GM19043 (cell line): ENCODE measurements at regions not wholly inside any gene's neighbourhood (a gene's known extent, or its start where the extent isn't known, plus 50 kb on each side); places are given as distances from the start of the nearest gene placed in this dataset.

Experiments used
- ATAC-seq: cut with Tn5 transposase; IDR thresholded peaks from one replicate; pipeline ENCODE4 v1.9.1; 2021; ENCODE audit warnings: low read depth; ENCODE audit not compliant: unreplicated experiment

DNA sequence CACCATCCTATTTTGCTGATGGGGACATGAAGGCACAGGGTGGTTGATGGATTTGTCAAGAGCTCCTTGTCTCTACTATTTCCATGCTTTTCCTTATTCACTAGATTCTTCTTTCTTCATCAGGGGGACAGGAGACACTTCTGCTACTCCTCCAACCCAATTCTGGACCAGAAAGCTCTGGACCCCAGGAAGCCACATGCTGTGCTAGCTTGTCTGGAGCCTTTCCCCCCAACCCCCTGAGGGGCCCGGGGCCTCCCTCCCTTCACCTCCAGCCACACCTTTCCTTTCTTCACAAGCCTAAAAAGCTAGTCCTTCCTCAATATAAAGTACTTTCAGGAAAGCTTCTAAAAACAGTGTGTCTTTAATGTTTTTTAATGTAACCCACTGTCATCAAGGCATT lies 75.1 kb upstream of the CAPRIN2 start:
- no peak for ATAC-seq

DNA sequence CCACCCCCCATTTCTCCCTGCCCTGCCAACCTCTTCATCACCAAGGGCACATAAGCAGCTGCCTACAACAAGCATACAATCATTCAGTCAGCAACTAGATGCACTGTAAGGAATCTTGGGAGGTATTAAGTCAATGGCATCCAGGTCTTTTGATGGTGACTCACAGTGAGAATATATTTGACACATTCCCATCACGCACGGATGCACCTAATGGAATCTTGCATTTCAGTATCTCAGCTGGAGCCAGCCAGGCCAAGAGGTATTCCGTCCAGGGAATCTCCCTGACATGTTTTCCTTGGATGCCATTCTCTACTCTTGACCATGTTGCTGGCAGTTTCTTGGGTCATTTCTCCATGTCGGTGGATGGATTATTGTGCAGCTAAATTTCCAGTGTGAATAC lies 73.9 kb upstream of the CAPRIN2 start:
- ATAC-seq: no peak

DNA sequence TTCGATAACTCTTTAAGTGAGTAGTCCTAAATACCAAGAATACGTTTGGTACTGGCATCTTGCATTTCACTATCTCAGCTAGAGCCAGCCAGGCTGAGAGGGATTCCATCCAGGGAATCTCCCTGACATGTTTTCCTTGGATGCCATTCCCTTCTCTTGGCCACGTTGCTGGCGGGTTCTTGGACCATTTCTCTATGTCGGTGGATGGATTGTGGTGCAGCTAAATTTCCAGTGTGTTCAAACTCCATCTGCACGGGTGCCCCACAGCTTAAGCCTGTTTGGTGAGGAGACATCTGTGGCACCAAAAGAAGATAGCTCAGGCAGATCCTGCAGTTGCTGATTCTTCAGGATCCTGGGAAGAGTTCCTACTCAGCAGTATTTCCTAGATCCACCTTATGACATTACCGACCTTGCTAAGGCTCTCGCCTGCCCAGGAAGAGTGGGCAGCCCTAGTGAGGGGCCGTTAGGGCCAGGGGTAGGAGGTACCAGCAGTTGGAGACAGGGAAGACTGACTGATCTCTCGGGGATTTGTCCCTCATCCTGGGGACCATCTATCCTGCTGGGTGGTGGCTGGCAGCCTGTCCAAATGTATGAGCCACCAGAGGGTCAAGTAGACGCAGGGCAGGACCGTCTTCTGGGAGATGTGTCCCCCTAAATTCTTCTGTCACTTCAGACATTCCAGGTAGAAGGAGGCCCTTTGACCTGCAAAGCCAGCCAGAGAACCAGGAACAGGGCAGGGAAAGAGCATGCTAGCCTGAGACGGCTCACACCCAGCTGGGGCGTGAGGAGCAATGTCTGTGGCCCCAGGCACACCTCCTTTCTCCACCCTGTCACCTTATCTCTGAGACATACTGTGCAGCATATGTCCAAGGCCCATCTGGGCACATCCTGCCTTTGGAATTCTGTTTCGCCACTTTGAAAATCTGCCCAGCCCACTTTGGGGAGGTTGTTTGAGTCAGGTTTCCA lies 72.6 kb upstream of the CAPRIN2 start:
- ATAC-seq: no peak

DNA sequence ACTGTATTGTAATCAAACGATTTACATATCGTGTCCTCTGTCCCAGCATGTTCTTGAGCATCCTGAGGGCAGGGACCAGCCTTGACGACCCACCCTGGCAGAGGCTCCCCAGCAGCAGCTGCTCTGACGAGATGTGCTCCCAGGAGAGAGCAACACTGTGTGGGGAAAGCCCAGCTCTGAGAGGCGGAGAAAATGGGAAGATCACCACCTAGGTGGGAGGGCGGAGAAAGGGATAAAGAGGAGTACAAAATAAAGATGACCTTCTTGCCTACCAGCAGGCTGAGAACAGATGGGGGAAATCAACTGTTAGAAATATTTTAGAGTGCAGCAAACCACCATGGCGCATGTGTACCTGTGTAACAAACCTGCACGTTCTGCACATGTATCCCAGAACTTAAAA lies 71.5 kb upstream of the CAPRIN2 start:
- ATAC-seq: no peak

DNA sequence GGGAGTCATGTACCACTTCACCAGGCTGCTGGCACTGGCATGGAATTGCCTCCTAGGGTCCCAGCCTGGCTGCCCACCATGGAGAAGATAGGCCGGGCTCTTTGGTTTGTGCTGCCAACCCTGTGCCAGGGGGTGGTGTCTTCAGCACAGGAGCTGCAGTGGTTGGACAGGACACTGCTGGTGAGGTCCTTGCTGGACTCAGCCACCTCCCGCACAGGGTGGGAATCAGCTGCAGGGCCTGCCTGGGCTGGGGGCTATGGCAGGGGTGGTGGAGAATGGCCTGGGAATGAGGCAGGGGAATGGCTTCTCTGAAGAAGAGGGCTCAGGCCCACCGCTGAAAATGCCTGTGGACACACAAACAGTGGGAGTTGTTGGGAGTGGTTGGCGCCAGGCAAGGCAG lies 70.6 kb upstream of the CAPRIN2 start:
- no peak for ATAC-seq

DNA sequence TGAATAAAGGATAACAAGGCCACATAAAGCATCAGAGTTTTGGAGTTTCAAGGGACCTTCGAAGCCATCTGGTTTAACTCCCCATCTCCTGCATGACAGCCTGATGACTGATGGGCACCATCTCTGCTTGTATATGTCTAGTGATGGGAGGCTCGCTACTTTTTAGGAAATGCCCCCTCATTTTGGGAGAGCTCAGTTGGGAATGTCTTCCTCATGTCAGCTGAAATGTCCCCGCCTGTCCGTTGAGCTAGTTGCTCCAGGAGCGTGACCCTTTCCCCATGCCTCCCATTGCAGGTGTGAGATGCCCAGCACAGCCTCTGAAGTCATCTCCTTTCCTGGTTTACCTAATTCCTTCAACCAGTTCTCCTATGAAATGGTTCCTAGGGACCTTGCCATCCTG lies 69.6 kb upstream of the CAPRIN2 start:
- no peak for ATAC-seq

DNA sequence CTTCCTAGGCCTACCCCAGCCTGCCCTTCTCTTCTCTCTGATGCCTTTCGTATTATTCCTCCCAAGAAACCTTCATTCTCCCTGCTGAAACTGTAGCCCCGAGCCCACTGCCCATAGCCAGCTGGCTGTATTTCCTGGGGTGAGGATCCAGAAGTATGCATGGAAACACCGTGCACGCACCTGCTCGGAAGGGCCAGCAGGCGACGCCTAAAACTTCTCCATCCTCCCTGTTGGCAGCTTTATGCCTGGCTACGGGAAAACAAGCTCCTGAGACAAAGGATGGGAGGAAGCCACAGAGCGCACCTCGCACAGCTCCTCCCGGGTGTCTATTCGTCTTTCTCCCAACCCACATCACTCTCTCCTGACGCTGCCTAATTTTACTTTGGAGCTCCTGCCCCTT lies 69.0 kb upstream of the CAPRIN2 start:
- no peak for ATAC-seq

DNA sequence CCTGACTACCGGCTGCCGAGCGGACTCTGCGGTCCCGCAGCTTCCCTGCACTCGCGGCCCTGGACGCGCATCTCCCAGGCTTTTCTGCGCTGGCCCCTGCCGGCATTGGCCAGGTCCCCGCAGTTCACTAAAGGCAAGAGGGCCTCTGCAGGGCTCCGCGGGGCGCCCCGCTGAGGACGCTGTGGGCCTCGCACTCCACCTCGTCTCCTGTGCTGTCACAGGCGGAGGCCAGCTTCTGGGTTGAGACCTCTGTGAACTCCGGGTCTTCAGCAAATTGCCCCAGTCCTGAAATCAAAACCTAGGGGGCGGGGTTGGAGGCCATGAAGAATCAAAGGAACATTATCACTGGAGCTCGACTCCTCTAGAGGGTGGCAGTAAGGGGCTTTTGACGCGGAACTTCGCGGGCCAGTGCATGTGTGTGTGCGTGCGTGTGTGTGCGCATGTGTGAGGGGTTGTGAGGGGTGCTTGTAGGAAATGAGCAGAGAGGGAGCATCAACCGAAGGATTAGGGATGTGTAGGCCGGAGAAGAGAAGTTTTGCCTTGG lies 68.5 kb upstream of the CAPRIN2 start:
- ATAC-seq: peak; percentile 30

DNA sequence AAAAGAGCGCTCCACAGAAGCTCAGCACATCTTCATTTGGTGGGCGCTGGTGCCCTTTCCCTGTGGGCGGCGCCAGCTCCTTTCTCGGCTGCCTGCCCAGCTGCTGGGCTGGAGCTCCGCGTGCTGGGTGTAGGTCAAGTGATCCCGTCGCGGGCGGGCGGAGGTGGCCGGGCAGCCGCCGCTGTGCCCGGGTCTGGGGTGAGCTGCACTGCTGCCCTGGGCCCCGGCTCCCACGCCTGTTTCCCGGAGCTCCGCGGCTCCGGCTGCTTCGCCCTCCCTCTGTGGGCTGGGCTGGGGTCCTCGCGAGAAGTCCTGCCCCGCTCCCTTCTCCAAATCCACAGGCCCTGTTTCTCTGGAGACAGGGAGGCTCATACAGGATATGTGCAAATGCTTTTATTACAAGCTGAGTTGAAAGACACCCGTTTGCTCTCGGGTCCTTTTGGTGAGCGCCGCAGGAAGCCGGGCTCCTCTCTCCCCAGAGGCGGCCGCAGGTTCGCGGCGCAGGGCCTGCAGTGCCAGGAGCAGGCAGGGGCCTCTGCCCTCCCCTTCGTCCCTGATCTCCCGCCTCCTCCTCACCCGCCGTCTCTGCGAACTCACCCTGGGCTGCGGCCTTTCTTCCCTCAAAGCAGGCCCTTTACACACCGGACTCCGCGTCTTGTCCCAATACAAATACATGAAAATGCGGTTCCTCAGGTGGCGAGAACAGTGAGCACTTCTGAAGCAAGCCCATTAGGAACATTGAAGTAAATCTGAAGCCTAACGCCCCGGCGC lies 67.8 kb upstream of the CAPRIN2 start:
- ATAC-seq: peak; percentile 45

DNA sequence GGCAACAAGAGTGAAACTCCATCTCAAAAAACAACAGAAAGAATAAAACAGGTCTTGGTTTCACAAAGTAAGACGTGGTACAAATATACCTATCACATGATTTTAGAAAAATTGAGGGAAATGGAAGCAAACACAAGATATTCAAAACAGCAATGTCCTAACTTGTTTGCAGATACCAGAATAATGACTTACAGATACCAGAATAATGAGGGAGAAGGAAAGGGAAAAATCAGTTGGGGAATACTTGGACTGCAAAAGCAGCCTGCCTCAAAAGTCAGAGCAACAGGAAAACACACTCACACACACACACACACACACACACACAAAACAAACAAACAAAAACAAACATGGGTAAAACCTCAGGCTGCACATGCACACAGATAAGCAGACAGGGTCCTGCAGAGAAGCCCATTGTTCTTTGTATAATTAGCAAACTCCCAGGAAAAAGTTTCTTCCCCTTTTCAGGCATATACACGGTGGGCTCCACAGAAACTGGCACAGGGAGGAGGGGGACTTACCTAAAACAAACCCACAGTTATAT lies 65.7 kb upstream of the CAPRIN2 start:
- ATAC-seq: no peak

DNA sequence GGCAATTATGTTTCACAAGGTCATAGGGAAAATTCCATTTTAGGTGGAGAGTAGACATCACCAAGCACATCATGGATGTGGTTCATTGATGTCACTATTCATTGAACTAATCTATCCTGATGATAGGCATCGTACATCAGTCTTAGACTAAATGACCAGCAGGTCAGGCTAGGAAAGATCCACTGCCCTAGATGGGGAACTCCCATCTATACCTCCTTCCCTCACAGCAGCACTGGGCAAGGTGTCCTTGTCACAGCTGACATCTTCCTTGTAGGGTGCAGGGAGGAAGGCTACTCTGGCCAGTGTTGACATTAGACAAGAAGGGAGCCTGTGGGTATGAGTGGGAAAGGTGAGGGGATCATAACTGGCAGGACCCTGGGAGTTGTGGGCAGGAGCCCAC lies 63.8 kb upstream of the CAPRIN2 start:
- no peak for ATAC-seq

DNA sequence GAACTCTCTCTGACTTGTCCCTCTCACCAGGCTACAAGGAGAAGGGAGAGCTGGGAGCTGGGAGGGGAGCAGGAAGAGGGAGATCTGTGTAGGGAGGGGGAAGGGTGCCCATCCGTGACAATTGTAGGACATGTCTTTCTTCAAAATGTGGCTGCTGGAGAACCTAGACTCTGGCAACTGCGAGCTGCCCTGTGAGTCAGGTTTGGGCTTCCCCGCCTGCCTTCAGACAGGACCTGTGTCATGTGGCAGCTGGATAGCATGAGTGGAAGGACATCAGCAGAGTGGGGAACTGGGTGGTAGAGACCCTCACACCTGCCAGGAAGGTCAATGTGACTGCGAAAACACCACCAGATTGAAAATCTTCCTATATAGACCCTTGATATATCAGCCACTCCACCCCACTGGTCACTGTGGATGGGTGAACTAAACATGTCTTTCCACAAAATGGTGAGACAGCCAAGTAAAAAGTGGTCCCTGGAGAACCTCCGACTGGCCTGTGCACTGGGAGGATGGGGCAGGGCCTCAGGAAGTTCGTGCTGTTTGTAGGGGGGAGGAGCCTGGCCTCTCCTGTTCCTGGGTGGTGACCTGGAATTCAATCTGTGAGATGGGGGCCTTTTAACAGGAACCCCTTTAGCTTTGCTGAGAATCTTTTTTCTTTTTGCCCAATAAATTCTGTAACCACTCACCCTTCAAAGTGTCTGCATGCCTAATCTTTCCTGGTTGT lies 62.2 kb upstream of the CAPRIN2 start:
- no peak for ATAC-seq

DNA sequence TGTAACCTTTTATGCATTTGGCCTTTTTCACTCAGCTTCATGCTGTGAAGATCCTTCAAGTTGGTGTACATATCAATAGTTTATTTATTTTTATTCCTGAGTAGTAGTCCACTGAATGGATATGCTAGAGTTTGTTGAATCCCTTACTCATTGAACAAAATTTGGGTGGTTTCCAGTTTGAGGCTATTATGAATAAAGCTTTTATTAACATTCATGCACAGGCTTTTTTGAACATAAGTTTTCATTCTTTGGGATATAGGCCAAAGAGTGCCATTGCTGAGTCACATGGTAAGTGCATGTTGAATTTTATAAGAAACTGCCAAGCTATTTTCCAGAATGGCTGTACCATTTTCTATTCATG lies 59.5 kb upstream of the CAPRIN2 start:
- ATAC-seq: no peak

DNA sequence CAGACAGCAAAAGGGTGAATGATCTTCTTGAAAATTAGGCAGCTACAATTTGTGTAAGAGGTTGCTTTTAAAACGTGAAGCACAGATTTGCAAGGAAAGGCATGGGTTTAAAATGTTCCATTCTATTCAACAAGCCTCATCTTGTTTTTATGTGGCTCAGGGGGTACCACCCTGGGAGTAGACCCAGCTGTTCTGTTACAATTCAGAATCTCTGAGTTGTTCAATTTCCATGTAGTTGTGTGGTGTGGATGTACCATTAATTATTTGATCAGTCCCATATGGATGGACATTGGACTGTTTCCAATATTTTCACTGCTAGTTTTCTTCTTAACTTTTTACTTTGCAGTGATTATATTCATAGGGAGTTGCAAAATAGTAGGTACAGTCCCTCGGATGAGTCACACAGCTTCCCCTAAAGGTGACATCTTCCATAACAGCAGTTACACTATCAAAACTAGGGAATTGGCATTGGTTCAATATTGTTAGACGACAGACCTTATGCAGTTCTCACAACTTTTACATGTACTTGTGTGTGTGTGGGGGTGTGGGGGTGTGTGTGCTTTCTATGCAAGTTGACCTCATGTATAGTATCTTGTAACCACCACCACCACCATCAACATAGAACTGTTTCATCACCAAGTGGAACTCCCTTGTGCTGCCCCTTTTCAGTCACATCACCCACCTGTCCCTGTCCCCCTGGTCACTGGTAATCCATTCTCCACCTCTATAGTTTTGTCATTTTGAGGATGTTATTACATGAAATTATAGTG lies 59.0 kb upstream of the CAPRIN2 start:
- ATAC-seq: no peak

DNA sequence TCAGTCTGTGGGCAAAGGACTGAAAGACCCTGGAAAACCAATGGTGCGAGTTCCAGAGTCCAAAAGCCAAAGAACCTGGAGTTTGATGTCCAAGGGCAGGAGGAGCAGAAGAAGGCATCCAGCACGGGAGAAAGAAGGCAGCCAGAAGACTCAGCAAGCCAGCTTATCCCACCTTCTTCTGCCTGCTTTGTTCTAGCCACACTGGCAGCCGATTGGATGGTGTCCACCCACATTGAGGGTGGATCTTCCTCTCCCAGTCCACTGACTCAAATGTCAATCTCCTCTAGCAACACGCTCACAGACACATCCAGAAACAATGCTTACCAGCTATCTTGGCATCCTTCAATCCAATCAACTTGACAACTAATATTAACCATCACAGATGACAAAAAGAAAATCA lies 57.2 kb upstream of the CAPRIN2 start:
- no peak for ATAC-seq

DNA sequence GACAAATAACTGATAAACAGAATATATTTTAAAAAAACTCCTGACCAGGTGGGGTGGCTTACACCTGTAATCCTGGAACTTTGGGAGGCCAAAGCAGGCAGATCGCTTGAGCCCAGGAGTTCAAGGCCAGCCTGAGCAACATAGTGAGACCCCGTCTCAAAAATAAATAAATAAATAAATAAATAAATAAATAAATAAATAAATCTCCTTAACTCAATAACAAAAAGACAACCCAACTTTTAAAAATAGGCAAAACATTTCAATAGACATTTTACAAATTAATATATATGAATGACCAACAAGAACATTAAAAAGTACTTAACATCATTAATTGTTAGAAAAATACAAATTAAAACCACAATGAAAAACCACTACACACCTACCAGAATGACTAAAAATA lies 56.2 kb upstream of the CAPRIN2 start:
- no peak for ATAC-seq

DNA sequence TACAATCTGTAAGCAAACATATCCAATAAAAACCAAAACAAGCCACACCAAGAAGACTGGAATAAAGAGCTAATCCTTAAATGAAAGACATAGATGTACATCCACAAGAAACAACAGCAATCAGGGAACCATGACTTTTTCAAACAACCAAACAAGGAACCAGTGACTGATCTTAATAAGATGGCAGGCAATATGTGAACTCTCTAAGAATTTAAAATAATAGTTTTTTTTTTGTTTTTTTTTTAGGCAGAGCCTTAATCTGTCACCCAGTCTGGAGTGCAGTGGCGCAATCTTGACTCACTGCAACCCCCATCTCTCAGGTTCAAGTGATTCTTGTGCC lies 52.9 kb upstream of the CAPRIN2 start:
- no peak for ATAC-seq

DNA sequence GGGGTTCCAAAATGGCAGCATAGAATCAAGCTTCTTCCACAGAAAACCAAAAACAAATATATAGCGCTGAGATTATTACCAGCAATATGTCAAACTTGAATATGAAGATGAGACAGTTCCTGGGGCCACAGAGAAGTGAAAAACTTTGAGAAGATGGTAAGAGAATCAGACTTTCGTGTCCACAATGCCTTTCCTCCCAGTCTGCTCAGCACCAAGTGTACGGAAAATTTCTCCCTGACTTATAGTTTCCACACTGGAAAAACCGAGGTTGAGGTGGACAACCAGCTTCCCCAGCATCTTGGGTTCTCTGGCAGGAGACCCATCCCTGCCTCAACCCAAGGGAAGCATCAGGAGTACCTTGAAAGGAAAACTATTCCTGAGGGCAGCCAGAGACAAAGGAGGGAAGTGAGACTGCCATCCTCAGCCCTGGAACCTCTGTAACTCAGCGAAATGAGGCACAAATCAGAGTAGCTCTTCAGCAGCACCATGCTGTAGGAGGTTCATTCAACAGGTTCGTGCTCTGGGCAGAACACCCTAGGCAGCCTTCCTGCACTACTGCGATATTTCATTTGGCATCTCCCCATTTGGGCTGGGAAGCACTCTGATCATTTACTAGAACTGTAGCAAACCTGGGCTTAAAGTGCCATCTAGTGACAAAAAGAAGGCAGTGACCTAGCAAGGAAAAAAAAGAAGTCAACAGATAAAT lies 52.4 kb upstream of the CAPRIN2 start:
- no peak for ATAC-seq

DNA sequence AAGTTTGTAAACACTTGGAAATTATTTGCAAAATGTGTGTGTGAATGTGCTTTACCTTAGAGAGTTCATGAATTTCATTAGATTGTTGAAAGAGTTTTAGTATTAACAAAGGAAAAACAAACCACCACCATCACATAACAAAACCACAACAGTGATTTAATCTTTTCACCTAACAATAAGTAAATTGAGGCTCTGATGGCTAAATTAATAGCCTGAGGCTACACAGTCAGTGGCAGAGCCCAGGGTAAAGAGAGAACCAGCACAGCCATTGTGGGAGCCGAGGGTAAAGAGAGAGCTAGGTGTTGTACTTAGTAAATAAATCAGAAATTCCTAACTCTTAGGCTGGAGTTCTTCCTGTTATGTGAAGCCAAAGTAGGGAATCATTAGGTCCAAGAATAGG lies 51.2 kb upstream of the CAPRIN2 start:
- ATAC-seq: no peak
